Gastroesophageal sphincter (tissue), 4 donors: ENCODE measurements at regions not wholly inside any gene's neighbourhood (a gene's known extent, or its start where the extent isn't known, plus 50 kb on each side); places are given as distances from the start of the nearest gene placed in this dataset.

Source experiments
- ATAC-seq: fragments of 150-250 bp; one replicate; pipeline ENCODE4 v1.9.1; 2016; ENCODE audit warnings: mild to moderate bottlenecking, moderate library complexity
- H3K27ac ChIP-seq, 4 donors: fragments of 200-600 bp; sonication (generic) in 3 of 4; 1 replicate in 3 of 4; 2 replicates in 1 of 4; pipeline ENCODE4 v1.5.1; 2016 to 2019
- H3K27me3 ChIP-seq: fragments of 200-600 bp; sonication (generic); one replicate; pipeline ENCODE4 v1.5.1; 2019
- H3K36me3 ChIP-seq, 2 donors: fragments of 200-600 bp; sonication (generic); one replicate each; pipeline ENCODE4 v1.5.1; 2019; ENCODE audit warnings: control low read depth in 1 of 2
- H3K4me1 ChIP-seq, 3 donors: fragments of 200-600 bp; sonication (generic); 1 replicate in 2 of 3; 2 replicates in 1 of 3; pipeline ENCODE4 v1.5.1; 2016 to 2019; ENCODE audit warnings: control low read depth in 2 of 3
- H3K4me3 ChIP-seq, 2 donors: fragments of 200-600 bp; sonication (generic); one replicate each; pipeline ENCODE4 v1.5.1; 2019; ENCODE audit warnings: mild to moderate bottlenecking in 1 of 2, moderate library complexity in 1 of 2
- H3K9me3 ChIP-seq, 3 donors: fragments of 200-600 bp; sonication (generic); one replicate each; pipeline ENCODE4 v1.5.1; 2017 to 2019; ENCODE audit warnings: control low read depth in 2 of 3
- EP300 ChIP-seq: sonication (generic); formaldehyde crosslinking; IDR thresholded peaks from one replicate; pipeline ENCODE4 v1.6.1; 2017; ENCODE audit warnings: antibody characterized with exemption, mild to moderate bottlenecking
- POLR2A ChIP-seq, 2 donors: fragments of 450-650 bp; IDR thresholded peaks; one replicate each; pipeline ENCODE4 v1.6.1; 2017; ENCODE audit warnings: antibody characterized with exemption in 2 of 2, mild to moderate bottlenecking in 2 of 2, moderate library complexity in 1 of 2
- POLR2AphosphoS5 ChIP-seq: sonication (generic); formaldehyde crosslinking; IDR thresholded peaks from one replicate; pipeline ENCODE4 v1.6.1; 2017; ENCODE audit warnings: antibody characterized with exemption
- WGBS, 2 donors: methylation state at CpG; one replicate each; pipeline ENCODE4 v1.1.5; 2018; ENCODE audit warnings: low coverage in 1 of 2; 5-methylcytosine and 5-hydroxymethylcytosine counted together
- TF ChIP-seq, protein P1 (sequence below), 4 experiments: fragments of 200-600 bp in 2 of 4; fragments of 450-650 bp in 2 of 4; sonication (generic) in 1 of 4; IDR thresholded peaks; one replicate each; pipeline ENCODE4 v1.5.1; 2017 to 2019; ENCODE audit warnings: antibody characterized with exemption in 4 of 4, mild to moderate bottlenecking in 2 of 4, moderate library complexity in 2 of 4

DNA sequence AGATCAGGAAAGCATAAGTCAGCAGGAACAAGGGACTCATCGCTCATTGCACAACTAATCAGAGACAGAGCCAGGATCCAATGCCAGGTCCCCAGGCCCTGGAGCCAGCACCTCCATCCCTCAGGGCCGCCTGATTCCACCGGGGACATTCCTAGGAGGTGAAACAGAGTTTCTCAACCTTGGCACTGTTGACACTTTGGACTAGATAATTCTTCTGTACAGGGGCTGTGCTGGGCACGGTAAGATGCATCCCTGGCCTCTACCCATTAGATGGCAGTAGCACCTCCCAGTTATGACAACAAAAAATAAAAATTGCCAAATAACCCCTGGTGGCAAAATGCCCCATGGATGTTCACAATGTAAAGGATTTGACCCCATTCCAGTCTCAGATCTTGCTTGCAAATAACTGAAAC lies 127.7 kb downstream of the MTHFS start:
- no peak overlapping the region for H3K27ac ChIP-seq
- H3K27me3 ChIP-seq: no peaks in the 10 kb centered on the region
- no peaks in the 10 kb centered on the region for H3K9me3 ChIP-seq
- no CpG with 5 or more reads among the region's 4 CpGs for WGBS, 2 donors
- no peak for ATAC-seq
- H3K4me3 ChIP-seq: no peak overlapping the region
- no peaks in the 10 kb centered on the region for H3K36me3 ChIP-seq
- no peaks in the 10 kb centered on the region for H3K4me1 ChIP-seq
- TF ChIP-seq POLR2AphosphoS5 (no peak), EP300 (no peak), POLR2A (IDR thresholded peaks at IDR 0.05) (no peak)
- TF ChIP-seq, protein P1, sequence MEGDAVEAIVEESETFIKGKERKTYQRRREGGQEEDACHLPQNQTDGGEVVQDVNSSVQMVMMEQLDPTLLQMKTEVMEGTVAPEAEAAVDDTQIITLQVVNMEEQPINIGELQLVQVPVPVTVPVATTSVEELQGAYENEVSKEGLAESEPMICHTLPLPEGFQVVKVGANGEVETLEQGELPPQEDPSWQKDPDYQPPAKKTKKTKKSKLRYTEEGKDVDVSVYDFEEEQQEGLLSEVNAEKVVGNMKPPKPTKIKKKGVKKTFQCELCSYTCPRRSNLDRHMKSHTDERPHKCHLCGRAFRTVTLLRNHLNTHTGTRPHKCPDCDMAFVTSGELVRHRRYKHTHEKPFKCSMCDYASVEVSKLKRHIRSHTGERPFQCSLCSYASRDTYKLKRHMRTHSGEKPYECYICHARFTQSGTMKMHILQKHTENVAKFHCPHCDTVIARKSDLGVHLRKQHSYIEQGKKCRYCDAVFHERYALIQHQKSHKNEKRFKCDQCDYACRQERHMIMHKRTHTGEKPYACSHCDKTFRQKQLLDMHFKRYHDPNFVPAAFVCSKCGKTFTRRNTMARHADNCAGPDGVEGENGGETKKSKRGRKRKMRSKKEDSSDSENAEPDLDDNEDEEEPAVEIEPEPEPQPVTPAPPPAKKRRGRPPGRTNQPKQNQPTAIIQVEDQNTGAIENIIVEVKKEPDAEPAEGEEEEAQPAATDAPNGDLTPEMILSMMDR (IDR thresholded peaks at IDR 0.05): peak in 1 of 4 experiments; percentile 16

DNA sequence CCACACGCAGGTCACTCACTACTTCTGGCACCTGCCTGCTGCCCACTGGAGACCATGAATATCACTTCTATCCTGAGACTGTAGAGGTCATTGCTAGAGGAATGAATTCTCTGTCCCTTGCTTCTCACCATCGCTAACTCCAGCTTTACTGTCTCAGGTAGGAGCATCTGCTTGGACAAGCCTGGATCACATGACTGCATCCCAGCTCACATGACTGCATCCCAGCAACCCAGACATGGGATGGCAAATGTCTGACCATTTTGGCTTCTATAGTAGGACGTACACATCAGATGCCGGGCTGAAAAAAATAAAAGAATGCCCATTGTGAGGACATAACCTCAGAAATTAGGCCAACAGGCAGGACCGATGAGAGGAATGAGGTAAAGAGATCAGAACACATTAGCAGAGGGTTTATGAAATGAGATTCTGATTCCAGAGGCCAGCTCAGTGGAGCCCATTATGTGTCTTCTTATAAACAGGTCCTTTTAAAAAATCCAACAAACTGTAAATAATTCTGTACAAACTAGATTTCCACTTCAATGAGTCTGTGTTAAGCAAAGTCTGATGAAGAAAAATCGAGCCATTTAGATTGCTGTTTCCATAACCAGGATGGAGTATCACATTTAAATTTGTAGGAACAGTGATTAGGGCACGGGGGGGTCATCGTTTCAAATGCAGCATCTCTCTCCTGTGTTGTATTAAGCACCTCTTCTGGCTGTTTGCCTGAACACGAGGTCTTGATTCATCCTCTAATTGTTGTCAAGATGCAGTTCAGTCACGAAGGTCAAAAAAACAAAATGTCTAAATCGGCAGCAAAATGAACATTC lies 126.7 kb downstream of the MTHFS start:
- Histone ChIP-seq H3K4me3 (no peak overlapping the region), H3K27me3 (no peaks in the 10 kb centered on the region), H3K9me3 (no peaks in the 10 kb centered on the region), H3K4me1 (no peaks in the 10 kb centered on the region), H3K27ac (no peak overlapping the region), H3K36me3 (no peaks in the 10 kb centered on the region)
- TF ChIP-seq, protein P1 (IDR thresholded peaks at IDR 0.05): no peak
- TF ChIP-seq POLR2A (IDR thresholded peaks at IDR 0.05) (no peak), POLR2AphosphoS5 (no peak), EP300 (no peak)
- ATAC-seq: no peak
- 79 to 88% methylated on average over 11 of the region's 11 CpGs for WGBS, 2 donors

DNA sequence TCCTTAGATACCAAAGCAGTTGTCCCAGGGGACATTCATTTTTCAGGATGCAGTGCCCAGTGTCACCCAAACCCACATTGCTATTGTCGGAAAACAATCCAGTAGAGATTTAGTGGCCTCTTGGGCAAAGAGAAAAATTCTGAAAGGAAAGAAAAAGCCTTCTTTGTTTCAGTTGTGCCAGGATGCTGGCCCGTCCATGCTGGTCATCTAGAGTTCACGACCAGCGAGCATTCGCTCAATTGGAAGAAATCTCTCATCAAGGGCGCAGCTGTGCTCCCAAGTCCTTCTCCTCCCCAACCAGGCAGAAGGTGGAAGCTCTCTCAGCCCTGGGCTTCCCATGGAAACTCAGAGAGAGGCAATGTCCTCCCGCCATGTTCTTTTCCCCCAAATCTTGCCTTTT lies 123.7 kb downstream of the MTHFS start:
- WGBS, 2 donors: 80% methylated on average over 1 to 7 of the region's 7 CpGs
- Histone ChIP-seq H3K27me3 (no peaks in the 10 kb centered on the region), H3K27ac (no peak overlapping the region), H3K4me3 (no peak overlapping the region), H3K36me3 (no peaks in the 10 kb centered on the region), H3K9me3 (no peaks in the 10 kb centered on the region), H3K4me1 (no peaks in the 10 kb centered on the region)
- TF ChIP-seq POLR2AphosphoS5: no peak
- no peak for TF ChIP-seq EP300
- TF ChIP-seq, protein P1 (IDR thresholded peaks at IDR 0.05): no peak
- TF ChIP-seq POLR2A (IDR thresholded peaks at IDR 0.05): no peak
- ATAC-seq: no peak

DNA sequence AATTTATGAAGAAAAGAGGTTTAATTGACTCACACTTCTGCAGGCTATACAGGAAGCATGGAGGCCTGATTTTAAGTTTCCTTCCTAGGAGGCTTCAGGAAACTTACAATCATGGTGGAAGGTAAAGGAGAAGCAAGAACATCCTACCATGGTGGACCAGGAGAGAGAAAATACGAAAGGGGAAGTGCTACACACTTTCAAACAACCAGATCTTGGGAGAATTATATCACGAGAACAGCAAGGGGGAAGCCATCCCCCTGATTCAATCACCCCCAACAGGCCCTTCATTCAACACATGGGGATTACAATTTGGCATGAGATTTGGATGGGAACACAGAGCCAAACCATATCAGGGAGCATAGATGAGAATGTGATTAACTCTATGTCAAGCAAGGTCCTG lies 121.0 kb downstream of the MTHFS start:
- 66 to 77% methylated on average over 2 of the region's 2 CpGs for WGBS, 2 donors
- no peak overlapping the region for H3K4me3 ChIP-seq
- no peak overlapping the region for H3K27ac ChIP-seq
- no peak for ATAC-seq
- no peaks in the 10 kb centered on the region for H3K36me3 ChIP-seq
- peaks cover 0 to 6% (median 0%) of the 10 kb centered on the region in 3 donors for H3K9me3 ChIP-seq
- TF ChIP-seq EP300 (no peak), POLR2AphosphoS5 (no peak), POLR2A (IDR thresholded peaks at IDR 0.05) (no peak)
- TF ChIP-seq, protein P1 (IDR thresholded peaks at IDR 0.05): no peak
- H3K27me3 ChIP-seq: no peaks in the 10 kb centered on the region
- no peaks in the 10 kb centered on the region for H3K4me1 ChIP-seq

DNA sequence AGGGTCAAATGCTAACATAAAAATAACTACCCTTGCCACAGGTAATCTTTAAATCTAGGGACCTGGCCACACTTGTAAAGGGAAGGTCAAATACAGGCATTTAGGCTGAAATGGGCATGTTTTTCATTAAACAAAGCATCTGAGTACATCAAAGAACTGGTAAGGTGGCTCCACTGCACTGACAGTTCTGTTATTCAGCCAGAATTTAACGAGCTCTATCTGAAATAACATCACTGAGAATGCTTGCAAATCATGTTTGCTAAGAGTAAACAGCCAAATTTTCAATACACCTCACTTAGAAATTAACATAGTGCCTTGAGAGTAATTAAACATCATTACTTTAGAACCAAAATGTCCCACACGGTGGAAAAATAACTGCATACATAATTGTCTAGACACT lies 118.9 kb downstream of the MTHFS start:
- ATAC-seq: no peak
- Histone ChIP-seq H3K36me3 (no peaks in the 10 kb centered on the region), H3K4me1 (no peaks in the 10 kb centered on the region), H3K4me3 (no peak overlapping the region), H3K9me3 (peaks cover 0 to 26% (median 0%) of the 10 kb centered on the region in 3 donors), H3K27ac (no peak overlapping the region), H3K27me3 (no peaks in the 10 kb centered on the region)
- 68 to 90% methylated on average over 2 of the region's 2 CpGs for WGBS, 2 donors
- TF ChIP-seq POLR2A (IDR thresholded peaks at IDR 0.05) (no peak), EP300 (no peak), POLR2AphosphoS5 (no peak)
- TF ChIP-seq, protein P1 (IDR thresholded peaks at IDR 0.05): no peak
